T-cell (primary cell): ENCODE measurements at regions not wholly inside any gene's neighbourhood (a gene's known extent, or its start where the extent isn't known, plus 50 kb on each side); places are given as distances from the start of the nearest gene placed in this dataset.

Experiments used
- ATAC-seq, 4 experiments: fragments of 200-7000 bp in 3 of 4; fragments of 150-1000 bp in 1 of 4; cut with Tn5 transposase; replicated peaks in 1 of 4; 1 replicate in 3 of 4; 2 replicates in 1 of 4; pipeline ENCODE4 v1.10.0; 2021; ENCODE audit warnings: moderate library complexity in 3 of 4, mild to moderate bottlenecking in 2 of 4, moderate number of reproducible peaks in 1 of 4
- CTCF ChIA-PET, 2 donors: fragments of 300-600 bp; sonication (Branson Sonifier 250); formaldehyde crosslinking; loops; one replicate each; lab custom pipeline; 2022; ENCODE audit warnings: antibody characterized with exemption in 2 of 2; lab: Charles Lee
- POLR2A ChIA-PET, 2 donors: fragments of 300-600 bp; sonication (Branson Sonifier 250); formaldehyde crosslinking; loops; one replicate each; lab custom pipeline; 2022; ENCODE audit warnings: antibody characterized with exemption in 2 of 2; lab: Charles Lee
- DNase-seq, 35 experiments: peaks; one replicate each; pipeline versions ENCODE4 v3.0.0 to v3.0.0-alpha.2; 2013 to 2023
- H3K27ac ChIP-seq: one replicate; pipeline ENCODE4 v1.5.1; 2013; ENCODE audit warnings: low read length
- H3K27me3 ChIP-seq, 2 experiments: replicated peaks in 1 of 2; 1 replicate in 1 of 2; 2 replicates in 1 of 2; pipeline versions ENCODE4 v1.6.1 to v1.7.0; 2013; ENCODE audit warnings: low read length in 1 of 2, mixed read lengths in 1 of 2; ENCODE audit not compliant: control insufficient read depth in 2 of 2, insufficient read depth in 2 of 2; ENCODE audit errors: extremely low read depth in 1 of 2
- H3K36me3 ChIP-seq, 2 donors: 1 replicate in 1 of 2; 2 replicates in 1 of 2; pipeline versions ENCODE4 v1.6.1 to v1.7.0; 2013; ENCODE audit warnings: low read length in 1 of 2; ENCODE audit not compliant: control insufficient read depth in 2 of 2, insufficient read depth in 1 of 2; ENCODE audit errors: extremely low read depth in 1 of 2
- H3K4me1 ChIP-seq, 2 experiments: 1 replicate in 1 of 2; 2 replicates in 1 of 2; pipeline versions ENCODE4 v1.6.1 to v1.7.0; 2013; ENCODE audit warnings: low read length in 2 of 2, mixed read lengths in 1 of 2; ENCODE audit not compliant: insufficient read depth in 2 of 2, control insufficient read depth in 1 of 2; ENCODE audit errors: extremely low read depth in 1 of 2
- H3K4me3 ChIP-seq, 2 donors: 1 replicate in 1 of 2; 2 replicates in 1 of 2; pipeline versions ENCODE4 v1.5.1 to v1.7.0; 2013; ENCODE audit warnings: mild to moderate bottlenecking in 2 of 2, low read length in 1 of 2, moderate library complexity in 1 of 2; ENCODE audit not compliant: control insufficient read depth in 1 of 2; ENCODE audit errors: extremely low read depth in 1 of 2
- H3K9me3 ChIP-seq: 2 replicates; pipeline ENCODE4 v1.7.0; 2013
- H3K27ac Mint-ChIP-seq, 2 donors: one replicate each; pipeline ENCODE4 v1.8.0; 2020 to 2021; ENCODE audit warnings: mild to moderate bottlenecking in 2 of 2, mixed read lengths in 2 of 2
- H3K27me3 Mint-ChIP-seq, 2 donors: one replicate each; pipeline ENCODE4 v1.8.0; 2021 to 2022; ENCODE audit warnings: mixed read lengths in 2 of 2
- H3K36me3 Mint-ChIP-seq: one replicate; pipeline ENCODE4 v1.8.0; 2021; ENCODE audit warnings: mixed read lengths
- H3K4me1 Mint-ChIP-seq, 3 donors: one replicate each; pipeline ENCODE4 v1.8.0; 2020 to 2022; ENCODE audit warnings: mixed read lengths in 3 of 3, mild to moderate bottlenecking in 1 of 3
- H3K4me3 Mint-ChIP-seq, 3 donors: one replicate each; pipeline ENCODE4 v1.8.0; 2020 to 2022; ENCODE audit warnings: mild to moderate bottlenecking in 3 of 3, mixed read lengths in 3 of 3, moderate library complexity in 3 of 3
- H3K9me3 Mint-ChIP-seq, 3 donors: one replicate each; pipeline ENCODE4 v1.8.0; 2020 to 2022; ENCODE audit warnings: mixed read lengths in 3 of 3
- WGBS: methylation state at CpG from one replicate; pipeline ENCODE4 v1.1.5; 2013; ENCODE audit warnings: missing lambda C conversion rate; ENCODE audit not compliant: insufficient coverage; 5-methylcytosine and 5-hydroxymethylcytosine counted together

GRCh38 chr20:12870588-12870987, 138.2 kb upstream of the SPTLC3 start:
- H3K27me3 Mint-ChIP-seq = no peaks in the 10 kb centered on the region
- Histone ChIP-seq H3K27ac (no peak overlapping the region), H3K27me3 (no peaks in the 10 kb centered on the region), H3K4me1 (no peaks in the 10 kb centered on the region), H3K4me3 (no peak overlapping the region), H3K36me3 (no peaks in the 10 kb centered on the region), H3K9me3 (no peaks in the 10 kb centered on the region)
- WGBS = 57% methylated on average over 1 of the region's 2 CpGs
- DNase-seq = no peak
- ChIA-PET CTCF (no interaction called here), POLR2A (no interaction called here)
- H3K9me3 Mint-ChIP-seq = no peaks in the 10 kb centered on the region
- H3K27ac Mint-ChIP-seq = no peak overlapping the region
- no peaks in the 10 kb centered on the region for H3K36me3 Mint-ChIP-seq
- ATAC-seq = no peak
- no peaks in the 10 kb centered on the region for H3K4me1 Mint-ChIP-seq
- H3K4me3 Mint-ChIP-seq = no peak overlapping the region

GRCh38 chr20:12874933-12875332, 133.8 kb upstream of the SPTLC3 start:
- ATAC-seq = no peak
- H3K27me3 Mint-ChIP-seq = no peaks in the 10 kb centered on the region
- H3K9me3 Mint-ChIP-seq = no peaks in the 10 kb centered on the region
- no peak overlapping the region for H3K4me3 Mint-ChIP-seq
- DNase-seq = no peak
- CTCF ChIA-PET = no interaction called here
- Histone ChIP-seq H3K36me3 (no peaks in the 10 kb centered on the region), H3K27me3 (no peaks in the 10 kb centered on the region), H3K27ac (no peak overlapping the region), H3K4me3 (no peak overlapping the region), H3K9me3 (no peaks in the 10 kb centered on the region), H3K4me1 (no peaks in the 10 kb centered on the region)
- no peaks in the 10 kb centered on the region for H3K4me1 Mint-ChIP-seq
- 72% methylated on average over 2 of the region's 4 CpGs for WGBS
- no peaks in the 10 kb centered on the region for H3K36me3 Mint-ChIP-seq
- POLR2A ChIA-PET = no interaction called here
- H3K27ac Mint-ChIP-seq = no peak overlapping the region

GRCh38 chr20:12875510-12875909, 133.3 kb upstream of the SPTLC3 start:
- Mint-ChIP-seq H3K27me3 (no peaks in the 10 kb centered on the region), H3K4me1 (no peaks in the 10 kb centered on the region), H3K36me3 (no peaks in the 10 kb centered on the region), H3K4me3 (no peak overlapping the region), H3K9me3 (no peaks in the 10 kb centered on the region), H3K27ac (no peak overlapping the region)
- H3K9me3 ChIP-seq = no peaks in the 10 kb centered on the region
- POLR2A ChIA-PET = no interaction called here
- CTCF ChIA-PET = no interaction called here
- H3K27me3 ChIP-seq = no peaks in the 10 kb centered on the region
- no peaks in the 10 kb centered on the region for H3K4me1 ChIP-seq
- ATAC-seq (no peak), DNase-seq (no peak)
- no peak overlapping the region for H3K27ac ChIP-seq
- H3K36me3 ChIP-seq = no peaks in the 10 kb centered on the region
- 81% methylated on average over 4 of the region's 6 CpGs for WGBS
- H3K4me3 ChIP-seq = no peak overlapping the region

- no peaks in the 10 kb centered on the region for H3K4me1 Mint-ChIP-seq
- H3K36me3 Mint-ChIP-seq = no peaks in the 10 kb centered on the region
- ChIA-PET POLR2A (no interaction called here), CTCF (no interaction called here)
- WGBS = no CpG with 5 or more reads among the region's 1 CpG
- no peak overlapping the region for H3K27ac Mint-ChIP-seq
- DNase-seq (no peak), ATAC-seq (no peak)
- no peaks in the 10 kb centered on the region for H3K36me3 ChIP-seq
- H3K27me3 ChIP-seq = no peaks in the 10 kb centered on the region
- peaks cover 0 to 16% of the 10 kb centered on the region in 2 donors for H3K27me3 Mint-ChIP-seq
- H3K4me3 Mint-ChIP-seq = no peak overlapping the region
- H3K9me3 Mint-ChIP-seq = peaks cover 0 to 3% (median 0%) of the 10 kb centered on the region in 3 donors
- no peaks in the 10 kb centered on the region for H3K9me3 ChIP-seq
- no peak overlapping the region for H3K27ac ChIP-seq
- no peaks in the 10 kb centered on the region for H3K4me1 ChIP-seq
- H3K4me3 ChIP-seq = no peak overlapping the region
These were observed 125.8 kb upstream of the SPTLC3 start for GRCh38 chr20:12882832-12883506.

- peaks cover 0 to 17% of the 10 kb centered on the region in 2 donors for H3K27me3 Mint-ChIP-seq
- H3K36me3 Mint-ChIP-seq = no peaks in the 10 kb centered on the region
- CTCF ChIA-PET = no interaction called here
- DNase-seq (no peak), ATAC-seq (no peak)
- H3K4me1 Mint-ChIP-seq = no peaks in the 10 kb centered on the region
- no peaks in the 10 kb centered on the region for H3K9me3 ChIP-seq
- no peaks in the 10 kb centered on the region for H3K4me1 ChIP-seq
- H3K4me3 Mint-ChIP-seq = no peak overlapping the region
- no peak overlapping the region for H3K27ac Mint-ChIP-seq
- no peaks in the 10 kb centered on the region for H3K36me3 ChIP-seq
- POLR2A ChIA-PET = no interaction called here
- H3K9me3 Mint-ChIP-seq = peaks cover 0 to 3% (median 0%) of the 10 kb centered on the region in 3 donors
- H3K27ac ChIP-seq = no peak overlapping the region
- no peak overlapping the region for H3K4me3 ChIP-seq
- no peaks in the 10 kb centered on the region for H3K27me3 ChIP-seq
These were observed 125.3 kb upstream of the SPTLC3 start for GRCh38 chr20:12883507-12883885.

GRCh38 chr20:12886618-12887363, 122.0 kb upstream of the SPTLC3 start:
- CTCF ChIA-PET = interaction anchor here in 1 of 2 donors (0.7 kb wide), 1 partner anchor 141 kb away, joined by 3 read pairs; no protein-coding TSS in a partner anchor
- Mint-ChIP-seq H3K27me3 (peaks cover 0 to 13% of the 10 kb centered on the region in 2 donors), H3K4me3 (no peak overlapping the region), H3K9me3 (peaks cover 0 to 4% (median 3%) of the 10 kb centered on the region in 3 donors), H3K36me3 (no peaks in the 10 kb centered on the region), H3K4me1 (no peaks in the 10 kb centered on the region), H3K27ac (no peak overlapping the region)
- ATAC-seq = no peak
- WGBS = 83% methylated on average over 1 of the region's 5 CpGs
- no peak overlapping the region for H3K4me3 ChIP-seq
- H3K9me3 ChIP-seq = no peaks in the 10 kb centered on the region
- H3K36me3 ChIP-seq = no peaks in the 10 kb centered on the region
- no peak for DNase-seq
- H3K27me3 ChIP-seq = no peaks in the 10 kb centered on the region
- POLR2A ChIA-PET = no interaction called here
- H3K4me1 ChIP-seq = no peaks in the 10 kb centered on the region
- H3K27ac ChIP-seq = no peak overlapping the region
